ENCODE measurements at regions not wholly inside any gene's neighbourhood (a gene's known extent, or its start where the extent isn't known, plus 50 kb on each side); places are given as distances from the start of the nearest gene placed in this dataset.

- no peaks in the 10 kb centered on the region for H3K79me1 ChIP-seq (ENCODE audit: low read length)
- no peak overlapping the region for H2AFZ ChIP-seq (ENCODE audit: insufficient read depth, low read length, poor library complexity)
- H2AK5ac ChIP-seq (ENCODE audit: low read length) = no peak overlapping the region
- no peak overlapping the region for H3K23ac ChIP-seq (ENCODE audit: low read length)
- no peak overlapping the region for H2BK12ac ChIP-seq (ENCODE audit: low read length)
- no peak overlapping the region for H2BK120ac ChIP-seq (ENCODE audit: insufficient read depth, low read length, poor library complexity)
- H3K4ac ChIP-seq (ENCODE audit: low read depth, low read length) = no peak overlapping the region
- H3K27me3 ChIP-seq (ENCODE audit: insufficient read depth, low read length) = no peaks in the 10 kb centered on the region
- peaks cover 22% of the 10 kb centered on the region for H3K9me3 ChIP-seq (ENCODE audit: insufficient read depth, low read depth, low read length)
- no peak overlapping the region for H4K8ac ChIP-seq (ENCODE audit: low read depth, low read length)
- no peak overlapping the region for H3K27ac ChIP-seq (ENCODE audit: low read depth, low read length)
- no peak for DNase-seq
- no CpG with 5 or more reads among the region's 29 CpGs for WGBS (ENCODE audit: extremely low coverage, insufficient coverage, insufficient read length)
- no peak overlapping the region for H3K14ac ChIP-seq (ENCODE audit: low read length)
- H4K12ac ChIP-seq (ENCODE audit: low read depth, low read length) = no peak overlapping the region
- no peaks in the 10 kb centered on the region for H3K4me1 ChIP-seq (ENCODE audit: control insufficient read depth in 1 of 2, insufficient read depth in 2 of 2, low read length in 2 of 2)
- no peak overlapping the region for H3K4me2 ChIP-seq (ENCODE audit: low read length)
- H3K18ac ChIP-seq (ENCODE audit: low read length) = no peak overlapping the region
- H3K4me3 ChIP-seq (ENCODE audit: low read depth, low read length) = no peak overlapping the region
- H2BK5ac ChIP-seq (ENCODE audit: low read depth, low read length, poor library complexity) = no peak overlapping the region
- no peak overlapping the region for H4K91ac ChIP-seq (ENCODE audit: low read depth, low read length)
- no peaks in the 10 kb centered on the region for H3K79me2 ChIP-seq (ENCODE audit: control insufficient read depth, insufficient read depth, low read length, poor library complexity)
- no peak overlapping the region for H3K9ac ChIP-seq (ENCODE audit: low read length)
- H3K36me3 ChIP-seq (ENCODE audit: control insufficient read depth in 1 of 2, insufficient read depth in 2 of 2, low read length in 2 of 2) = no peaks in the 10 kb centered on the region
Measured at GRCh38 chr14:104305511-104306449, 167.4 kb downstream of the KIF26A start.

GRCh38 chr14:104306450-104307040 is 168.2 kb downstream of the KIF26A start:
- no peaks in the 10 kb centered on the region for H3K36me3 ChIP-seq (ENCODE audit: control insufficient read depth in 1 of 2, insufficient read depth in 2 of 2, low read length in 2 of 2)
- no peak overlapping the region for H2AK5ac ChIP-seq (ENCODE audit: low read length)
- H3K4me2 ChIP-seq (ENCODE audit: low read length) = no peak overlapping the region
- H3K9ac ChIP-seq (ENCODE audit: low read length) = no peak overlapping the region
- no peak for DNase-seq
- H3K9me3 ChIP-seq (ENCODE audit: insufficient read depth, low read depth, low read length) = peaks cover 22% of the 10 kb centered on the region
- no peak overlapping the region for H3K14ac ChIP-seq (ENCODE audit: low read length)
- H3K4ac ChIP-seq (ENCODE audit: low read depth, low read length) = no peak overlapping the region
- H2BK5ac ChIP-seq (ENCODE audit: low read depth, low read length, poor library complexity) = no peak overlapping the region
- no peak overlapping the region for H4K12ac ChIP-seq (ENCODE audit: low read depth, low read length)
- no peaks in the 10 kb centered on the region for H3K4me1 ChIP-seq (ENCODE audit: control insufficient read depth in 1 of 2, insufficient read depth in 2 of 2, low read length in 2 of 2)
- no peaks in the 10 kb centered on the region for H3K79me1 ChIP-seq (ENCODE audit: low read length)
- H3K23ac ChIP-seq (ENCODE audit: low read length) = no peak overlapping the region
- no peaks in the 10 kb centered on the region for H3K27me3 ChIP-seq (ENCODE audit: insufficient read depth, low read length)
- H2BK120ac ChIP-seq (ENCODE audit: insufficient read depth, low read length, poor library complexity) = no peak overlapping the region
- no peak overlapping the region for H4K8ac ChIP-seq (ENCODE audit: low read depth, low read length)
- no CpG with 5 or more reads among the region's 17 CpGs for WGBS (ENCODE audit: extremely low coverage, insufficient coverage, insufficient read length)
- H3K79me2 ChIP-seq (ENCODE audit: control insufficient read depth, insufficient read depth, low read length, poor library complexity) = no peaks in the 10 kb centered on the region
- H3K4me3 ChIP-seq (ENCODE audit: low read depth, low read length) = no peak overlapping the region
- H3K18ac ChIP-seq (ENCODE audit: low read length) = no peak overlapping the region
- H2BK12ac ChIP-seq (ENCODE audit: low read length) = no peak overlapping the region
- no peak overlapping the region for H4K91ac ChIP-seq (ENCODE audit: low read depth, low read length)
- H3K27ac ChIP-seq (ENCODE audit: low read depth, low read length) = no peak overlapping the region
- no peak overlapping the region for H2AFZ ChIP-seq (ENCODE audit: insufficient read depth, low read length, poor library complexity)

GRCh38 chr14:104307246-104307626 is 168.8 kb downstream of the KIF26A start:
- Histone ChIP-seq H3K9ac (ENCODE audit: low read length) (no peak overlapping the region), H3K4me1 (ENCODE audit: control insufficient read depth in 1 of 2, insufficient read depth in 2 of 2, low read length in 2 of 2) (no peaks in the 10 kb centered on the region), H3K14ac (ENCODE audit: low read length) (no peak overlapping the region), H3K9me3 (ENCODE audit: insufficient read depth, low read depth, low read length) (peaks cover 20% of the 10 kb centered on the region), H3K23ac (ENCODE audit: low read length) (no peak overlapping the region), H3K18ac (ENCODE audit: low read length) (no peak overlapping the region), H3K27ac (ENCODE audit: low read depth, low read length) (no peak overlapping the region), H2BK5ac (ENCODE audit: low read depth, low read length, poor library complexity) (no peak overlapping the region), H2BK12ac (ENCODE audit: low read length) (no peak overlapping the region), H2BK120ac (ENCODE audit: insufficient read depth, low read length, poor library complexity) (no peak overlapping the region), H3K79me2 (ENCODE audit: control insufficient read depth, insufficient read depth, low read length, poor library complexity) (no peaks in the 10 kb centered on the region), H2AFZ (ENCODE audit: insufficient read depth, low read length, poor library complexity) (no peak overlapping the region), H4K12ac (ENCODE audit: low read depth, low read length) (no peak overlapping the region), H2AK5ac (ENCODE audit: low read length) (no peak overlapping the region), H4K91ac (ENCODE audit: low read depth, low read length) (no peak overlapping the region), H4K8ac (ENCODE audit: low read depth, low read length) (no peak overlapping the region), H3K36me3 (ENCODE audit: control insufficient read depth in 1 of 2, insufficient read depth in 2 of 2, low read length in 2 of 2) (no peaks in the 10 kb centered on the region), H3K4ac (ENCODE audit: low read depth, low read length) (no peak overlapping the region), H3K79me1 (ENCODE audit: low read length) (no peaks in the 10 kb centered on the region), H3K27me3 (ENCODE audit: insufficient read depth, low read length) (no peaks in the 10 kb centered on the region), H3K4me2 (ENCODE audit: low read length) (no peak overlapping the region), H3K4me3 (ENCODE audit: low read depth, low read length) (no peak overlapping the region)
- DNase-seq = no peak
- no CpG with 5 or more reads among the region's 7 CpGs for WGBS (ENCODE audit: extremely low coverage, insufficient coverage, insufficient read length)

GRCh38 chr14:104307627-104308401 is 169.4 kb downstream of the KIF26A start:
- Histone ChIP-seq H3K79me1 (ENCODE audit: low read length) (no peaks in the 10 kb centered on the region), H2AK5ac (ENCODE audit: low read length) (no peak overlapping the region), H4K91ac (ENCODE audit: low read depth, low read length) (no peak overlapping the region)

More at GRCh38 chr14:104307627-104308401, 169.4 kb downstream of the KIF26A start:
- WGBS (ENCODE audit: extremely low coverage, insufficient coverage, insufficient read length) = no CpG with 5 or more reads among the region's 25 CpGs
- H3K14ac ChIP-seq (ENCODE audit: low read length) = no peak overlapping the region
- no peak overlapping the region for H3K18ac ChIP-seq (ENCODE audit: low read length)
- no peak overlapping the region for H3K9ac ChIP-seq (ENCODE audit: low read length)
- no peak overlapping the region for H2AFZ ChIP-seq (ENCODE audit: insufficient read depth, low read length, poor library complexity)
- H3K27ac ChIP-seq (ENCODE audit: low read depth, low read length) = no peak overlapping the region
- no peak for DNase-seq
- no peak overlapping the region for H4K12ac ChIP-seq (ENCODE audit: low read depth, low read length)
- no peak overlapping the region for H2BK120ac ChIP-seq (ENCODE audit: insufficient read depth, low read length, poor library complexity)
- H2BK5ac ChIP-seq (ENCODE audit: low read depth, low read length, poor library complexity) = no peak overlapping the region
- no peak overlapping the region for H3K23ac ChIP-seq (ENCODE audit: low read length)
- H3K79me2 ChIP-seq (ENCODE audit: control insufficient read depth, insufficient read depth, low read length, poor library complexity) = no peaks in the 10 kb centered on the region
- no peaks in the 10 kb centered on the region for H3K27me3 ChIP-seq (ENCODE audit: insufficient read depth, low read length)
- H3K4me3 ChIP-seq (ENCODE audit: low read depth, low read length) = no peak overlapping the region
- H3K4me1 ChIP-seq (ENCODE audit: control insufficient read depth in 1 of 2, insufficient read depth in 2 of 2, low read length in 2 of 2) = no peaks in the 10 kb centered on the region
- no peak overlapping the region for H3K4ac ChIP-seq (ENCODE audit: low read depth, low read length)
- H3K9me3 ChIP-seq (ENCODE audit: insufficient read depth, low read depth, low read length) = peaks cover 20% of the 10 kb centered on the region
- no peak overlapping the region for H4K8ac ChIP-seq (ENCODE audit: low read depth, low read length)
- no peak overlapping the region for H3K4me2 ChIP-seq (ENCODE audit: low read length)
- H2BK12ac ChIP-seq (ENCODE audit: low read length) = no peak overlapping the region
- H3K36me3 ChIP-seq (ENCODE audit: control insufficient read depth in 1 of 2, insufficient read depth in 2 of 2, low read length in 2 of 2) = no peaks in the 10 kb centered on the region
